ENCODE measurements at regions not wholly inside any gene's neighbourhood (a gene's known extent, or its start where the extent isn't known, plus 50 kb on each side); places are given as distances from the start of the nearest gene placed in this dataset.

- no peak for DNase-seq (ENCODE audit: low read depth)
- TF ChIP-seq CTCF (conservative IDR thresholded peaks at IDR 0.05; ENCODE audit: low read depth, low read length): no peak
- no peak overlapping the region for H3K4me3 ChIP-seq (ENCODE audit: low read depth, low read length)
Observed at GRCh38 chr1:170284512-170284911, 138.8 kb downstream of the NTMT2 start.

GRCh38 chr1:170284951-170285350 lies 139.2 kb downstream of the NTMT2 start:
- DNase-seq (ENCODE audit: low read depth): no peak
- TF ChIP-seq CTCF (conservative IDR thresholded peaks at IDR 0.05; ENCODE audit: low read depth, low read length): no peak

GRCh38 chr1:170288155-170288554 lies 142.4 kb downstream of the NTMT2 start:
- DNase-seq (ENCODE audit: low read depth): no peak
- H3K4me3 ChIP-seq (ENCODE audit: low read depth, low read length): no peak overlapping the region
- no peak for TF ChIP-seq CTCF (conservative IDR thresholded peaks at IDR 0.05; ENCODE audit: low read depth, low read length)

More at GRCh38 chr1:170284951-170285350, 139.2 kb downstream of the NTMT2 start:
- H3K4me3 ChIP-seq (ENCODE audit: low read depth, low read length): no peak overlapping the region

GRCh38 chr1:170290276-170290675 lies 144.5 kb downstream of the NTMT2 start:
- TF ChIP-seq CTCF (conservative IDR thresholded peaks at IDR 0.05; ENCODE audit: low read depth, low read length): no peak
- H3K4me3 ChIP-seq (ENCODE audit: low read depth, low read length): no peak overlapping the region
- DNase-seq (ENCODE audit: low read depth): no peak

GRCh38 chr1:170290991-170291390 lies 145.2 kb downstream of the NTMT2 start:
- TF ChIP-seq CTCF (conservative IDR thresholded peaks at IDR 0.05; ENCODE audit: low read depth, low read length): no peak
- DNase-seq (ENCODE audit: low read depth): no peak

GRCh38 chr1:170291516-170291915 lies 145.8 kb downstream of the NTMT2 start:
- no peak for TF ChIP-seq CTCF (conservative IDR thresholded peaks at IDR 0.05; ENCODE audit: low read depth, low read length)
- DNase-seq (ENCODE audit: low read depth): no peak
- H3K4me3 ChIP-seq (ENCODE audit: low read depth, low read length): no peak overlapping the region

More at GRCh38 chr1:170290991-170291390, 145.2 kb downstream of the NTMT2 start:
- H3K4me3 ChIP-seq (ENCODE audit: low read depth, low read length): no peak overlapping the region

- DNase-seq (ENCODE audit: low read depth): no peak
- no peak for TF ChIP-seq CTCF (conservative IDR thresholded peaks at IDR 0.05; ENCODE audit: low read depth, low read length)
- H3K4me3 ChIP-seq (ENCODE audit: low read depth, low read length): no peak overlapping the region
Observed at GRCh38 chr1:170296211-170296610, 150.5 kb downstream of the NTMT2 start.
